Lung (tissue), 11 donors: ENCODE measurements at regions not wholly inside any gene's neighbourhood (a gene's known extent, or its start where the extent isn't known, plus 50 kb on each side); places are given as distances from the start of the nearest gene placed in this dataset.
A peak's percentile ranks its signal among the peaks of the same experiment; 100 is the strongest.

Experiments
- ATAC-seq: fragments of 200-7000 bp; cut with Tn5 transposase; one replicate; pipeline ENCODE4 v1.9.1; 2020; ENCODE audit warnings: moderate number of reproducible peaks; ENCODE audit not compliant: insufficient read depth, low FRiP score
- DNase-seq, 3 donors: peaks; one replicate each; pipeline ENCODE4 v3.0.0-alpha.2; 2013 to 2017
- H3K27ac ChIP-seq, 2 donors: one replicate each; pipeline ENCODE4 v1.5.1; 2013; ENCODE audit warnings: mild to moderate bottlenecking in 2 of 2, moderate library complexity in 2 of 2, control low read depth in 1 of 2, inconsistent platforms in 1 of 2, low read depth in 1 of 2, low read length in 1 of 2
- H3K27me3 ChIP-seq, 3 donors: one replicate each; pipeline ENCODE4 v1.5.1; 2013; ENCODE audit warnings: low read length in 2 of 3; ENCODE audit not compliant: control insufficient read depth in 3 of 3, insufficient read depth in 3 of 3
- H3K36me3 ChIP-seq, 4 donors: one replicate each; pipeline ENCODE4 v1.5.1; 2013; ENCODE audit warnings: low read length in 4 of 4, mild to moderate bottlenecking in 1 of 4, moderate library complexity in 1 of 4; ENCODE audit not compliant: control insufficient read depth in 4 of 4, insufficient read depth in 4 of 4
- H3K4me1 ChIP-seq, 5 donors: one replicate each; pipeline ENCODE4 v1.5.1; 2013; ENCODE audit warnings: low read length in 5 of 5, mild to moderate bottlenecking in 2 of 5, moderate library complexity in 1 of 5; ENCODE audit not compliant: control insufficient read depth in 5 of 5, insufficient read depth in 5 of 5
- H3K4me3 ChIP-seq: one replicate; pipeline ENCODE4 v1.5.1; 2013; ENCODE audit warnings: mild to moderate bottlenecking, control low read depth, moderate library complexity
- H3K9ac ChIP-seq, 2 donors: one replicate each; pipeline ENCODE4 v1.5.1; 2013; ENCODE audit warnings: low read length in 2 of 2, control low read depth in 1 of 2; ENCODE audit not compliant: insufficient read depth in 1 of 2
- H3K9me3 ChIP-seq, 4 donors: one replicate each; pipeline ENCODE4 v1.5.1; 2013; ENCODE audit warnings: low read length in 3 of 4, mild to moderate bottlenecking in 1 of 4, moderate library complexity in 1 of 4; ENCODE audit not compliant: control insufficient read depth in 4 of 4, insufficient read depth in 3 of 4
- CTCF ChIP-seq: IDR thresholded peaks from 2 replicates; pipeline ENCODE4 v1.5.1; 2012; ENCODE audit warnings: mild to moderate bottlenecking; ENCODE audit errors: control extremely low read depth, extremely low read depth
- WGBS, 2 donors: extraction: QIAGEN DNeasy Blood & Tissue Kit; methylation state at CpG; one replicate each; pipeline ENCODE4 v1.1.7; 2013; 5-methylcytosine and 5-hydroxymethylcytosine counted together
- donor health status: control.
- donor health status: control.
- donor health status: Bipolar disorder and iron deficiency.
- donor health status: healthy.
- donor health status: DM: yes; HTN: yes; CAD: no.

GRCh38 chr9:22790329-22790728 is 343.7 kb downstream of the DMRTA1 start:
- ATAC-seq, result no peak
- no peaks in the 10 kb centered on the region for H3K36me3 ChIP-seq
- TF ChIP-seq CTCF, result no peak
- no peaks in the 10 kb centered on the region for H3K27me3 ChIP-seq
- no peak overlapping the region for H3K4me3 ChIP-seq
- H3K9ac ChIP-seq, result no peak overlapping the region
- H3K9me3 ChIP-seq, result no peaks in the 10 kb centered on the region
- WGBS, 2 donors, result 81 to 83% methylated on average over 9 of the region's 9 CpGs
- no peak for DNase-seq
- no peak overlapping the region for H3K27ac ChIP-seq
- no peaks in the 10 kb centered on the region for H3K4me1 ChIP-seq

- TF ChIP-seq CTCF, result no peak
- ATAC-seq (no peak), DNase-seq (no peak)
- Histone ChIP-seq H3K4me3 (no peak overlapping the region), H3K36me3 (no peaks in the 10 kb centered on the region), H3K4me1 (no peaks in the 10 kb centered on the region), H3K27me3 (no peaks in the 10 kb centered on the region), H3K9ac (no peak overlapping the region), H3K9me3 (peaks cover 0 to 2% (median 0%) of the 10 kb centered on the region in 4 donors), H3K27ac (no peak overlapping the region)
- 56 to 70% methylated on average over 1 of the region's 1 CpG for WGBS, 2 donors
These were observed 362.3 kb downstream of the DMRTA1 start for GRCh38 chr9:22808876-22809275.

GRCh38 chr9:22809371-22809770 is 362.7 kb downstream of the DMRTA1 start:
- no peak for DNase-seq
- ATAC-seq, result no peak
- WGBS, 2 donors, result 69 to 73% methylated on average over 2 of the region's 2 CpGs
- Histone ChIP-seq H3K27ac (no peak overlapping the region), H3K4me1 (no peaks in the 10 kb centered on the region), H3K9me3 (no peaks in the 10 kb centered on the region), H3K36me3 (no peaks in the 10 kb centered on the region), H3K27me3 (no peaks in the 10 kb centered on the region), H3K4me3 (no peak overlapping the region), H3K9ac (no peak overlapping the region)
- no peak for TF ChIP-seq CTCF

GRCh38 chr9:22813529-22813928 is 366.9 kb downstream of the DMRTA1 start:
- Histone ChIP-seq H3K27ac (no peak overlapping the region), H3K27me3 (no peaks in the 10 kb centered on the region), H3K4me3 (no peak overlapping the region), H3K9me3 (peaks cover 0 to 1% (median 0%) of the 10 kb centered on the region in 4 donors), H3K9ac (no peak overlapping the region), H3K36me3 (no peaks in the 10 kb centered on the region), H3K4me1 (no peaks in the 10 kb centered on the region)
- 82 to 84% methylated on average over 2 of the region's 2 CpGs for WGBS, 2 donors
- no peak for TF ChIP-seq CTCF
- no peak for ATAC-seq
- DNase-seq, result peak in 1 of 3 donors; percentile 53
